ENCODE measurements at regions not wholly inside any gene's neighbourhood (a gene's known extent, or its start where the extent isn't known, plus 50 kb on each side); places are given as distances from the start of the nearest gene placed in this dataset.

GRCh38 chr16:65727534-65728137 lies 605.8 kb upstream of the CDH11 start:
- TF ChIP-seq, protein P1, sequence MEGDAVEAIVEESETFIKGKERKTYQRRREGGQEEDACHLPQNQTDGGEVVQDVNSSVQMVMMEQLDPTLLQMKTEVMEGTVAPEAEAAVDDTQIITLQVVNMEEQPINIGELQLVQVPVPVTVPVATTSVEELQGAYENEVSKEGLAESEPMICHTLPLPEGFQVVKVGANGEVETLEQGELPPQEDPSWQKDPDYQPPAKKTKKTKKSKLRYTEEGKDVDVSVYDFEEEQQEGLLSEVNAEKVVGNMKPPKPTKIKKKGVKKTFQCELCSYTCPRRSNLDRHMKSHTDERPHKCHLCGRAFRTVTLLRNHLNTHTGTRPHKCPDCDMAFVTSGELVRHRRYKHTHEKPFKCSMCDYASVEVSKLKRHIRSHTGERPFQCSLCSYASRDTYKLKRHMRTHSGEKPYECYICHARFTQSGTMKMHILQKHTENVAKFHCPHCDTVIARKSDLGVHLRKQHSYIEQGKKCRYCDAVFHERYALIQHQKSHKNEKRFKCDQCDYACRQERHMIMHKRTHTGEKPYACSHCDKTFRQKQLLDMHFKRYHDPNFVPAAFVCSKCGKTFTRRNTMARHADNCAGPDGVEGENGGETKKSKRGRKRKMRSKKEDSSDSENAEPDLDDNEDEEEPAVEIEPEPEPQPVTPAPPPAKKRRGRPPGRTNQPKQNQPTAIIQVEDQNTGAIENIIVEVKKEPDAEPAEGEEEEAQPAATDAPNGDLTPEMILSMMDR (IDR thresholded peaks at IDR 0.05), result no peak
- TF ChIP-seq POLR2AphosphoS5 (IDR thresholded peaks at IDR 0.05) (no peak), POLR2A (IDR thresholded peaks at IDR 0.05) (no peak)
